HepG2 (cell line): ENCODE measurements at regions not wholly inside any gene's neighbourhood (a gene's known extent, or its start where the extent isn't known, plus 50 kb on each side); places are given as distances from the start of the nearest gene placed in this dataset.

Source experiments
- HCFC1 ChIP-seq: fragments of 150-350 bp; IDR thresholded peaks from 2 replicates; pipeline ENCODE4 v1.6.1; 2014; ENCODE audit warnings: low read depth, low read length
- RBFOX2 ChIP-seq: fragments of 200-400 bp; formaldehyde crosslinking; IDR thresholded peaks from 2 replicates; pipeline ENCODE4 v1.6.1; 2017; ENCODE audit warnings: low read depth, mild to moderate bottlenecking, low read length
- SMARCE1 ChIP-seq: fragments of 450-650 bp; IDR thresholded peaks from 2 replicates; pipeline ENCODE4 v1.6.1; 2017; ENCODE audit warnings: borderline replicate concordance
- SRF ChIP-seq: IDR thresholded peaks from 2 replicates; pipeline ENCODE4 v1.6.1; 2011; ENCODE audit warnings: mild to moderate bottlenecking, low read depth, low read length, moderate library complexity
- TERF1 ChIP-seq: sonication (generic); formaldehyde crosslinking; IDR thresholded peaks from 2 replicates; pipeline ENCODE4 v1.8.0; 2022; ENCODE audit warnings: mild to moderate bottlenecking, missing genetic modification reagents, moderate library complexity
- ZBTB1 ChIP-seq: sonication (generic); formaldehyde crosslinking; IDR thresholded peaks from 2 replicates; pipeline ENCODE4 v1.4.0; 2020; ENCODE audit warnings: missing genetic modification reagents, borderline replicate concordance
- ZBTB8A ChIP-seq: sonication (generic); formaldehyde crosslinking; IDR thresholded peaks from 2 replicates; pipeline ENCODE4 v1.4.0; 2020; ENCODE audit warnings: mild to moderate bottlenecking, low read depth, missing genetic modification reagents, borderline replicate concordance
- ZNF281 ChIP-seq: sonication (generic); formaldehyde crosslinking; IDR thresholded peaks from 2 replicates; pipeline ENCODE4 v1.4.0; 2020; ENCODE audit warnings: missing genetic modification reagents, borderline replicate concordance
- ZNF337 ChIP-seq: sonication (generic); formaldehyde crosslinking; IDR thresholded peaks from 2 replicates; pipeline ENCODE4 v1.5.1; 2020; ENCODE audit warnings: missing genetic modification reagents, low read depth, mild to moderate bottlenecking, borderline replicate concordance
- ZNF44 ChIP-seq: sonication (generic); formaldehyde crosslinking; IDR thresholded peaks from 2 replicates; pipeline ENCODE4 v1.5.1; 2020; ENCODE audit warnings: mild to moderate bottlenecking, missing genetic modification reagents
- ZNF629 ChIP-seq: sonication (generic); formaldehyde crosslinking; conservative IDR thresholded peaks from 2 replicates; pipeline ENCODE4 v1.5.0; 2020; ENCODE audit warnings: missing genetic modification reagents
- TF ChIP-seq, protein P1 (sequence below): sonication (generic); formaldehyde crosslinking; IDR thresholded peaks from one replicate; pipeline ENCODE4 v1.5.1; 2020; ENCODE audit warnings: mild to moderate bottlenecking, missing genetic modification reagents; ENCODE audit errors: not compliant biosample characterization
- TF ChIP-seq, protein P2 (sequence below): sonication (generic); formaldehyde crosslinking; IDR thresholded peaks from 2 replicates; pipeline ENCODE4 v1.4.0; 2020; ENCODE audit warnings: missing genetic modification reagents, borderline replicate concordance

GRCh38 chr5:88140856-88141752 lies 127.5 kb downstream of the TMEM161B start (continued):
- TF ChIP-seq, protein P1, sequence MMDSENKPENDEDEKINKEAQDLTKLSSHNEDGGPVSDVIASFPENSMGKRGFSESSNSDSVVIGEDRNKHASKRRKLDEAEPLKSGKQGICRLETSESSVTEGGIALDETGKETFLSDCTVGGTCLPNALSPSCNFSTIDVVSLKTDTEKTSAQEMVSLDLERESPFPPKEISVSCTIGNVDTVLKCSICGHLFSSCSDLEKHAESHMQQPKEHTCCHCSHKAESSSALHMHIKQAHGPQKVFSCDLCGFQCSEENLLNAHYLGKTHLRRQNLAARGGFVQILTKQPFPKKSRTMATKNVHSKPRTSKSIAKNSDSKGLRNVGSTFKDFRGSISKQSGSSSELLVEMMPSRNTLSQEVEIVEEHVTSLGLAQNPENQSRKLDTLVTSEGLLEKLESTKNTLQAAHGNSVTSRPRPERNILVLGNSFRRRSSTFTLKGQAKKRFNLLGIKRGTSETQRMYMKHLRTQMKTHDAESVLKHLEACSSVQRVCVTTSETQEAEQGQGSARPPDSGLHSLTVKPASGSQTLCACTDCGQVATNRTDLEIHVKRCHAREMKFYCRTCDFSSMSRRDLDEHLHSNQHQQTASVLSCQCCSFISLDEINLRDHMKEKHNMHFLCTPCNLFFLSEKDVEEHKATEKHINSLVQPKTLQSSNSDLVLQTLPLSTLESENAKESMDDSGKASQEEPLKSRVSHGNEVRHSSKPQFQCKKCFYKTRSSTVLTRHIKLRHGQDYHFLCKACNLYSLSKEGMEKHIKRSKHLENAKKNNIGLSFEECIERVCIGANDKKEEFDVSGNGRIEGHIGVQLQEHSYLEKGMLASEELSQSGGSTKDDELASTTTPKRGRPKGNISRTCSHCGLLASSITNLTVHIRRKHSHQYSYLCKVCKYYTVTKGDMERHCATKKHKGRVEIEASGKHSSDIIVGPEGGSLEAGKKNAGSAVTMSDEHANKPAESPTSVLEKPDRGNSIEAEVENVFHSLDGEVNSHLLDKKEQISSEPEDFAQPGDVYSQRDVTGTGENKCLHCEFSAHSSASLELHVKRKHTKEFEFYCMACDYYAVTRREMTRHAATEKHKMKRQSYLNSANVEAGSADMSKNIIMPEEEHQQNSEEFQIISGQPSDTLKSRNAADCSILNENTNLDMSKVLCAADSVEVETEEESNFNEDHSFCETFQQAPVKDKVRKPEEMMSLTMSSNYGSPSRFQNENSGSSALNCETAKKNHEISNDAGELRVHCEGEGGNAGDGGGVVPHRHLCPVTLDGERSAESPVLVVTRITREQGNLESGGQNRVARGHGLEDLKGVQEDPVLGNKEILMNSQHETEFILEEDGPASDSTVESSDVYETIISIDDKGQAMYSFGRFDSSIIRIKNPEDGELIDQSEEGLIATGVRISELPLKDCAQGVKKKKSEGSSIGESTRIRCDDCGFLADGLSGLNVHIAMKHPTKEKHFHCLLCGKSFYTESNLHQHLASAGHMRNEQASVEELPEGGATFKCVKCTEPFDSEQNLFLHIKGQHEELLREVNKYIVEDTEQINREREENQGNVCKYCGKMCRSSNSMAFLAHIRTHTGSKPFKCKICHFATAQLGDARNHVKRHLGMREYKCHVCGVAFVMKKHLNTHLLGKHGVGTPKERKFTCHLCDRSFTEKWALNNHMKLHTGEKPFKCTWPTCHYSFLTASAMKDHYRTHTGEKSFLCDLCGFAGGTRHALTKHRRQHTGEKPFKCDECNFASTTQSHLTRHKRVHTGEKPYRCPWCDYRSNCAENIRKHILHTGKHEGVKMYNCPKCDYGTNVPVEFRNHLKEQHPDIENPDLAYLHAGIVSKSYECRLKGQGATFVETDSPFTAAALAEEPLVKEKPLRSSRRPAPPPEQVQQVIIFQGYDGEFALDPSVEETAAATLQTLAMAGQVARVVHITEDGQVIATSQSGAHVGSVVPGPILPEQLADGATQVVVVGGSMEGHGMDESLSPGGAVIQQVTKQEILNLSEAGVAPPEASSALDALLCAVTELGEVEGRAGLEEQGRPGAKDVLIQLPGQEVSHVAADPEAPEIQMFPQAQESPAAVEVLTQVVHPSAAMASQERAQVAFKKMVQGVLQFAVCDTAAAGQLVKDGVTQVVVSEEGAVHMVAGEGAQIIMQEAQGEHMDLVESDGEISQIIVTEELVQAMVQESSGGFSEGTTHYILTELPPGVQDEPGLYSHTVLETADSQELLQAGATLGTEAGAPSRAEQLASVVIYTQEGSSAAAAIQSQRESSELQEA (CRISPR knock-in tag) = no peak
- TF ChIP-seq ZNF44 (CRISPR knock-in tag) (no peak), SRF (no peak), SMARCE1 (no peak), RBFOX2 (no peak), TERF1 (no peak), ZBTB8A (CRISPR knock-in tag) (no peak), HCFC1 (no peak), ZNF281 (CRISPR knock-in tag) (no peak), ZNF337 (no peak), ZBTB1 (no peak), ZNF629 (CRISPR knock-in tag) (no peak)
- TF ChIP-seq, protein P2, sequence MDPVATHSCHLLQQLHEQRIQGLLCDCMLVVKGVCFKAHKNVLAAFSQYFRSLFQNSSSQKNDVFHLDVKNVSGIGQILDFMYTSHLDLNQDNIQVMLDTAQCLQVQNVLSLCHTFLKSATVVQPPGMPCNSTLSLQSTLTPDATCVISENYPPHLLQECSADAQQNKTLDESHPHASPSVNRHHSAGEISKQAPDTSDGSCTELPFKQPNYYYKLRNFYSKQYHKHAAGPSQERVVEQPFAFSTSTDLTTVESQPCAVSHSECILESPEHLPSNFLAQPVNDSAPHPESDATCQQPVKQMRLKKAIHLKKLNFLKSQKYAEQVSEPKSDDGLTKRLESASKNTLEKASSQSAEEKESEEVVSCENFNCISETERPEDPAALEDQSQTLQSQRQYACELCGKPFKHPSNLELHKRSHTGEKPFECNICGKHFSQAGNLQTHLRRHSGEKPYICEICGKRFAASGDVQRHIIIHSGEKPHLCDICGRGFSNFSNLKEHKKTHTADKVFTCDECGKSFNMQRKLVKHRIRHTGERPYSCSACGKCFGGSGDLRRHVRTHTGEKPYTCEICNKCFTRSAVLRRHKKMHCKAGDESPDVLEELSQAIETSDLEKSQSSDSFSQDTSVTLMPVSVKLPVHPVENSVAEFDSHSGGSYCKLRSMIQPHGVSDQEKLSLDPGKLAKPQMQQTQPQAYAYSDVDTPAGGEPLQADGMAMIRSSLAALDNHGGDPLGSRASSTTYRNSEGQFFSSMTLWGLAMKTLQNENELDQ = no peak
